HG03565 (cell line): ENCODE measurements at regions not wholly inside any gene's neighbourhood (a gene's known extent, or its start where the extent isn't known, plus 50 kb on each side); places are given as distances from the start of the nearest gene placed in this dataset.
A peak's percentile ranks its signal among the peaks of the same experiment; 100 is the strongest.
"Not testable (repeated sequence)": the region's sequence is repeated elsewhere in the genome, so short reads cannot be mapped to it uniquely, and the experiment has no call there.

Experiments
- ATAC-seq: cut with Tn5 transposase; IDR thresholded peaks from one replicate; pipeline ENCODE4 v1.9.1; 2021; ENCODE audit warnings: mild to moderate bottlenecking, moderate library complexity; ENCODE audit not compliant: unreplicated experiment

DNA sequence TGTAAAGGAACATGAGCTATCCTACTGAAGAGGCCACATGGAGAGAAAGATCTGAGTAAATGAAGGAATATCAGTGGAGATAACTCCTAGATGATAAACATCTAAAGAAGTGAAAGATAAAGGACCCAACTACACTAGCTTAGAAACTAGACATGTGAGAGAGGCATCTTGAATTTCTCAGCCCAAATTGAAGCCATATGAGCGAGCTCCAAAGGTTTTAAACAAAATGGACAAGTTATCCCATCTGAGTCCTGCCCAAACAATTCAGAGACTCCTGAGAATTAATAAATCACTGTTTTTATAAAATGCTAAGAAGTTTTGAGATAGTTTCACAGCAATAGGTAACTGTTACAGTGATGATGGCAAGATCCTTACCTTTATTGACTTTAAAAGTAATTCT lies 438.9 kb downstream of the NAV3 start:
- ATAC-seq = no peak

DNA sequence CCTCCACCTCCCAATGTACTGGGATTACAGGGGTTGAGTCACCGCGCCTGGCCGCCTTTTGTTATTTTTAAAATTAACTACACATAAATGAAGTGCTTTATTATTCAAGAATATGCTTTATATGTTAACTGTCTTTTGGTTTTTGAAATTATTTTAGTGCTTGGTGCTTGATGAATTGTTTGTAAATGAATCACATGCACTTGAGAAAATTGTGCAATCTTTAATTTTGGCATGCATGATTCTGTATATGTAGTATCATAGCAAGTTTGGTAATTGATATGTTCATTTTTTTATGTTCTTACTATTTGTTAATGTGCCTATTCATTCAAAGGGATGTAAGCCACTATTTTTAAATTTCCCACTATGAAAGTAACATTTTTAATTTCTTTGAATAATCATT lies 440.9 kb downstream of the NAV3 start:
- no peak for ATAC-seq

DNA sequence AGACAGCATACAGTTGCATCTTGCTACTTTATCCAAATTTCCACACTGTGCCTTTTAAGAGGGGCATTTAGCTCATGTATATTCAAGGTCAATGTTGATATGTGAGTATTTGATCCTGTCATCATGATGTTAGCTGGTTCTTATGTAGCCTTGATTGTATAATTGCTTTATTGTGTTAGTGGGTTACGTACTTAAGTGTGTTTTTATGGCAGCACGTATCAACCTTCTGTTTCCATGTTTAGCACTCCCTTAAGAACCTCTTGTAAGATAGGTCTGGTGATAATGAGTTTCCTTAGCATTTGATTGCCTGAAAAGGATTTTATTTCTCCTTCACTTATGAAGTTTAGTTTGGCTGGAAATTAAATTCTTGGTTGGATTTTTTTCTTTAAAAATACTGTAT lies 445.2 kb downstream of the NAV3 start:
- ATAC-seq = no peak

DNA sequence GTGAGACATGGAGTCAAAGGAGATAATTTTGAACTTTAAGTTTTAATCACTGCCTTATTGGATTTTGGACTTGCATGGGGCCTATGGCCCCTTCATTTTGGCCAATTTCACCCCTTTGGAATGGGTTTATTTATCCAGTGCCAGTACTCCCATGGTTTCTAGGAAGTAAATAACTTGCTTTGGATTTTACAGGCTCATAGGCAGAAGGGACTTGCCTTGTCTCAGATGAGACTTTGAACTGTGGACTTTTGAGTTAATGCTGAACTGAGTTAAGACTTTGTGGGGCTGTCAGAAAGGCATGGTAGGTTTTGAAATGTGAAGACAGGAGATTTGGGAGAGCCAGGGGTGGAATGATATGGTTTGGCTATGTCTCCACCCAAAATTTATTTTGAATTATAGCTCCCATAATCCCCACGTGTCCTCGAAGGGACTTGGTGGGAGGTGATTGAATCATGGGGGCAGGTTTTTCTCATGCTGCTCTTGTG lies 448.1 kb downstream of the NAV3 start:
- ATAC-seq = no peak

DNA sequence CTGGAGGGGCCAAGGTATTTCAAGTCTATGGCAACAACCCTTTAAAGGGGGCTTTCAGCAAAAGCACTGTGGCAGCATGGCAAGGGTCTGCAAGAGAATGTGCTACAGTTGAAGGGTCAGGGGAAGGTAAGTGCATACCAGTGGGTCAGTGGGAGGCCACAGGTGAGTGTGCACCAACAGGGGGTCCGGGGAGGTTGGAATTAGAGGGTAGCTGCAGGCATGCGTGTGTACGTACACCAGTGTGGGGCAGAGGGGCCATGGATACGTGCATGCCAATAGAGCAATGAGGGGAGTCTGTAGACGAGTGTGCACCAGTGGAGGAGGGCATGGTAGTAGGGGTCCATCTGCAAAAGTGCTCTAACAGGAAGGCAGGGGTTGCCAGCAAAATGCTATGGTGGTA lies 448.9 kb downstream of the NAV3 start:
- no peak for ATAC-seq

DNA sequence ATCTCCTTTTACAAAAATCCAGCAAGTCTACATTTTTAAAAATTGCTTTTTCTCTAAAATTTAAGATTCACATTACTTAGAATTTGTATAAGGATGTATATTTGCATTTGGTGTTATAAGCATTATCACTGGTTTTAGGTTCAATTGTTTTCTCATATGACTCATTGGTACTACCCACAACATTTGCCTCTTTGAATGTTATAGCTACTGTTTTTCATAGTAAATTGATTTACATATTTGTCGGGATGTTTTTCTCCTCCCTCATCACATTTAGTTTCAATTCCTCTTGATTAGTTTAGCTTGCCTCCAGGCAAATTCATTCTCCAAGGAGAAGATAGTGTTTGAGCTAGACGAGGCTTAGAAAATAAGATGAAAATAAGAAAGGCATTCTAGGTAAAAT lies 450.4 kb downstream of the NAV3 start:
- ATAC-seq = not testable (repeated sequence)

DNA sequence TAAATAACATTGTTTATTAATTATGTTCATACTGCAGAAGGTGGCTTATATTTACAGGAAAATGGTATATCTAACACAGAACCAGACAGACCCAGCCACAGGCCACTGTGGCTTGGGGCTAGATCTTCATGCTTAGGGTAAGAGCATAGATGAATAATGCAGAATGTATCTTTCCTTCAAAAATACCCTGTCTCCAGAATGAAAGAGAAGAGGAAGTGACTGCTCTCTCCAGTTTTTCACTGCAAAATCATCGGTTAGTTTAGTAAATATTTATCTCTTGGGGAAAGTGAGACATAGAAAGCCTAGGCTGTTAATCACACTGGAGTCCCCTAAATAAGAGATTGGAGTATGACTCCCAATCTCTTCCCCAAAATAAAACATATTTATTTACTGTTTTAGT lies 453.7 kb downstream of the NAV3 start:
- ATAC-seq = no peak

DNA sequence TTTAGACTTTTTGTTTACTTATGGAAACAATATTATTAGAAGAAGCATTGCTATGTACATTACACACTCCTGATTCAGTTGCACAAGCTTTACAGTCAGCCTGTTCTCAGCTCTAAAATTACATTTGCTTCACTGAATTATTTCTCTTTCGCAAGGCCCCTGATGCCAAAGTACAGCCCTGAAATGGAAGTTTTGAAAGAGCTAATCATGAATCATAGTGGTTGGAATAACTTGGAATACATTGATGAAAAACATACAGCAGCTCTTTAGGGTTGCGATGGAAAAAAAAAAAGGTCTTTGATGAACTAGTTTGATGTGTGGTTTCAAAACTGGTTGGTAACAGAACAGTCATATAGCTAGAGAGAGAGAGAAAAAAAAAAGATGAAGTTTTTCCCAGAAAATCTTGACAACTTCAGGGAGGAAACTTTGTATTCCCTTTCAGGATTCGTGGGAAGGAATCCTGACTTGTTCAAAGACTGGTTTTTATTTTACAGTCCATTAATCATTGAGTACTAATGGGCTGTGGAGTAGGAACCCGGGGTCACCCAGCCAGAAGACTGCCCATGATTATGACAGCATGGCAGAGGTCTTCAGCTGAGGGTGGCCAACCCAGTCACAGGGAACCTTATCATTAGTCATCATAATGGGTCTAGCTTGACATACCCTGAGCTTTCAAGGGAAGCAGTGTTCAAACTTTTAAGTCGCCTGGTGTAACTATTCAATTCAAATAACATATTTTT lies 460.1 kb downstream of the NAV3 start:
- no peak for ATAC-seq

DNA sequence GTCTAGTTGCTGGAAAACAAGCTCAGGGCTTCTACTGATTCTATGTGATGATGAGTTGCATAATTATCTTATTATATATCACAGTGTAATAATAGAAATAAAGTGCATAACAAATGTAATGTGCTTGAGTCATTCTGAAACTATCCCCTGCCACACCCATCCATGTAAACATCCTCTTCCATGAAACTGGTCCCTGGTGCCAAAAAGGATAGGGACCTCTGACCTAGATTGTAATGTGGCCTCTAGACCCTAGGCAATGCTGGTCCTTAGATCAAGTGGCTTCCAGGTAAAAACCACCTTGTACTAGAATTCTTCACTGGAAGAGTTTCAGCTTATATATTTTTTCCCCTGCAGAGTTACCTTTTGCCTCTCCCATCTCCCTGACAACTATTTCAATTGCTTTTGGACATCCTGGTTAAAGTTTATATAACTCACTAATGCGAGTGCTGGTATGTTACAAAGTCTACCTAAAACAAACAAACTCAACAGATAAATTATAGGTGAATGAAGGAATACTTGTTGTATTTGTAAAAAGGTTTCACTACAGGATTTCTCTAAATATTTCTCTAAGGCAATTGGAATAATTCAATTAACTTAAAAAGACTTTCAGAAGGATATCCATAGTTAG lies 462.5 kb downstream of the NAV3 start:
- ATAC-seq = no peak

DNA sequence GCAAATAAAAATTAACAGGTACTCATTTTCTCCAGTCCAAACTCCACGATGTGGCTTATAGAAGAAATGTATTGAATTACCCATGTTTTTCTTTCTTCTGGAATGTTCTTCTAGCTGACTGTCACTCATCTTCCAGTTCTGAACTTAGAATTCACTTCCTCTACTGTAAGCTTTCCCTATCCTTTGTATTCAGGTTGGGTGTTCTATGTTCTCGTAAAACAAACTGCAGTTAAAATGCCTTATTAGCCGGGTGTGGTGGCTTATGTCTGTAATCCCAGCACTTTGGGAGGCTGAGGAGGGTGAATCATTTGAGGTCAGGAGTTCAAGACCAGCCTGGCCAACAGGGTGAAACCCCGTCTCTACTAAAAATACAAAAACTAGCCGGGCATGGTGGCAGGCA lies 470.6 kb downstream of the NAV3 start:
- not testable (repeated sequence) for ATAC-seq

DNA sequence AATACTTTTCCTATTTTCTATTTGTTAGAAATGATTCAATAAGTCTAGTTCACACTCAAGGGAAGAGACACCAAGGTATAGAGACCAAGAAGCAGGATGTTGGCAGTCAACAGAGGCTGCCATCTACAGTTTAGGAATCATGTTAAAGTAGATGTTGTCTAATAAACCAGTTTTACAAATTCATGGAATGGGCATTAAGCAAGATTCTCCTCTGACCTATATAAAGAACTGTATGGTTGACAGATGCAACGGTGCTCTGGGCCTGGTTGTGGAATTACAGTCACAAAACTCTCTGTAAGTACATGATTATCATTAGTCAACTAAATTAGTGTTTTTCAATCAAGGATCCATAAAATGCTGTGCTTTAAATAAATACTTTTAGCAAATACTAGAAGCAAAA lies 475.1 kb downstream of the NAV3 start:
- ATAC-seq = no peak

DNA sequence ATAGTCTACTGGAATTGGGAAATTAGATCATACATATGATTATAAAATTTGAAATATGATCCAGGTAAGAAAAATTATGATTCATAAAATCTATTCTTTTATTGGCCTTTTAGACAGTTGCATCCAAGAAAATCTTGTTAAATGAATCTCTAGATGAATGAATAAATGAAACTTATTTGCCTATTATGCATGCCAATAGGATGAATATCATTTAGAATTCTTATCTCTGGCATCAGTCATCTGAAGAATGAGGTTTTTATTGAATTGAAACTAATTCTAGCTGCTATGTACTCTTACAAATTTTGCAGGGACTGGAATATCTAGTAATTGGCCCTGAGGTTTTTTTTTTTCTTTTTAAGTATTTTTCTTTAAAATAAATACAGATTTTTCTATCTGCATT lies 475.5 kb downstream of the NAV3 start:
- ATAC-seq = no peak

DNA sequence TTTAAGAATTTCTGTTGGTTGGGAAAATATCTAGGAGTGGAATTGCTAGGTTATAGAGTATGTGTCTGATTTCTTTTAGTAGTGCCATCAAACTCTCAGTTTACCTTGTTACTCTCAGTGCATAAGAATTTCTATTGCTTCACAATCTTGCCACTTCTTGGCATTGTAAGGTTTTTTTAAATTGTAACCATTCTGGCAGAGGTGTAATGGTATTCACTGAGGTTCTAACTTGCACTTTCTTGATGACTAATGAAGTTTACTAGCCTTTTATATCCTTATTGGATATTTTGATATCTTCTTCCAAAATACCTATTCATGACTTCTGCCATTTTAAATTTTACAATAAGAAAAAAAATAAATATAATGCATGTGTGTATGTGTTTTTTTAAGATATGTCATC lies 478.0 kb downstream of the NAV3 start:
- ATAC-seq = no peak

DNA sequence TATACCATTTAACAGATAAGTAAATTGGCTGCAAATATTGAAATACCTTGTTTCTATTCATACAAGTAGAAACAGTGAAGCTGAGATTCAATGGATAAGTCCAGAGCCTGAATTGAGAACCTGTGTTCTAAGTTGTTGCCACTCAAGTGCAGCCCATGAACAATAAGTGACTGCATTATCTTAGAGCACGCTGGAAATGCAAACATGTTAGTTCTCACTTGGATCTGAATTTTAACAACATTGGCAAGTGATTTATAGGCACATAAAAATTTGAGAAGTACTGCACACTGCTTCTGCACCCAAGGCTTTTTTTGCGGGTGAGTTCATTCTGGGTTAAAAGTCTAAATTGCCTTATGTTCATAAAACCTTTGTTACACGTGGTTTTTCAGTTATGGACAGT lies 484.3 kb downstream of the NAV3 start:
- ATAC-seq = no peak

DNA sequence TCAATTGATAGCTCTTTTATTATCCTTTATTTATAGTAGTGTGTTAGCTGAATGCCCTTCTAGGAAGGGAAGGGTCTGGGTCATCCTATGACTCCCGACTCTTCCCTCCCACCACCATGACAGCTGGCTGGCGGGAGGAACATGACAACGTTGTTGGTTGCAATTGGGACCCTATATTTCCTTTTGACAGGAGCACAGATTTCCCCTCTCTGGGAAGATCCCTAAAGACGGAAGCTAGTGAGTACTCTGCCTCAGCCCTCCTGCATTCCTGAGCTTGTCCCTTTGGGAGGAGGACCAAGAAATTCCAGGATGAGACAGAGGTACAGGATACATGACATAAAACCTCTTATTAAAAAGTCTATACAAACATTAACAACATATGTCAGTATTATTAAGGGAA lies 485.4 kb downstream of the NAV3 start:
- no peak for ATAC-seq

DNA sequence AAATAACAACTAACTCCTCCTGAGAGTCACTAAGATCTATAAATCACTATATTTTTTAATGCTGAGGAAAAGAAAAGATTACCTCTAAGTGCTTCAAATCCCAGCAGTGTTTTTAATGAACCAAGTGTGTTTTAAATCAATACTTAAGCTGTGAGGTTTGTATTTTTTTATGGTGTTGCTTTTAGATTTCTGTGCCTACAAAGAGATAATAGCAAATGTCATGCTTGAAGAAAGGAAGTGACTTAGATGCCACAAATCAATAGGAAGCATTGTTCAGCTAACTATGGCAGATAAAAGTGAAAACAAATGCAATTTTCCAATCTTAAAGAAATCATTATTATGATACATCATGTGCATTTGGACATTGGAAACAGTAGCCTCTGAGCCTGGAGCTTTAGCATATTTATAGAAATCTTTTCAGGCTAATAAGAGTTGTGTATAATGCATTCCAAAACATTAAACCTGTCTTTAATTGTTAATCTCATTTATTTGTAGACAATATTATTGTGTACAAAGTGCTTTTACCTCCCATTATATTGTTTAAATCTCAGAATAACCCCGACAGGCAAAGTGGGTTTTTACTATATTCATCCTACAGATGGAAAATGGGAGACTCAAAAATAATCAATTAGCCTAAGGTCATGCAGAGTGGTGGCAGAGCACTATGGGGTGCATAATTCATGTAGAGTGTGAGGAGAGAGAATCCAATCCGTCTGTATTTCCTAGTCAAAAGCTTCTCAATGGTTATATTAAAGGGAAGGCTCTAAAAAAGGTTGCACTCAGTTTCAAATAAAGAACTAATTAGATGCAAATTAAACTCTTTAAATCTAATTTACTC lies 486.2 kb downstream of the NAV3 start:
- ATAC-seq = no peak

DNA sequence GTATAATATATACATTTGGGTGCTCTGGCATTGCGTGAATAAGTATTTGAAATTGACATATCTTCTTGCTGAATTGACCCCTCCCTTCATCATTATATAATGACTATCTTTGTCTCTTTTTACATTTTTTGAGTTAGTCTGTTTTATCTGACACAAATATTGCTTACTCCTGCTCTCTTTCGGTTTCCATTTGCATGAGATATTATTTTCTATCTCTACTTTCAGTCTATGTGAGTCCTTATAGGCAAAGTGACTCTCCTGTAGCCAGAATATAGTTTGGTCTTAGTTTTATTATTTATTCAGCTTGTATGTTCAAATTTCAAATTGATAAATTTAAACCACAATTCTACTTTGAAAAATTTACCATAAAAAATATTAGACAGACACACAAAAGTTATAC lies 491.0 kb downstream of the NAV3 start:
- ATAC-seq = no peak

DNA sequence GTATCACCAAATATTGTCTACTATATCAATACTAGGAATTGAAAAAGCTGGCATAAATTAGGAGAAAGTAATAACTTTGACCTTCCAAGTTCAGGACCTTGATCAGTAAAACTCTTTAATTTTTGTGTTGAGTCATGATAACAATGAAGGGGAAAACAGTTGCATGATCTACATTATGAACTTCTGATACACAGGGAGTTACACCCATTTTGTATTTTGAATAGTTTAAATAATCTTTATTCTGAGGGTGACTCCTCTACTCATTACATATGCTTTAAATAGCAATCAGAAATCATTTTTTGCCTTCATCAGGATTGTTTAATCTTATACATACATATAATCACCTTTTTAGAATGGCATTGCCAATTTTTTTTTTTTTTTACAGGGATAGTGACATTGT lies 492.5 kb downstream of the NAV3 start:
- ATAC-seq = no peak

DNA sequence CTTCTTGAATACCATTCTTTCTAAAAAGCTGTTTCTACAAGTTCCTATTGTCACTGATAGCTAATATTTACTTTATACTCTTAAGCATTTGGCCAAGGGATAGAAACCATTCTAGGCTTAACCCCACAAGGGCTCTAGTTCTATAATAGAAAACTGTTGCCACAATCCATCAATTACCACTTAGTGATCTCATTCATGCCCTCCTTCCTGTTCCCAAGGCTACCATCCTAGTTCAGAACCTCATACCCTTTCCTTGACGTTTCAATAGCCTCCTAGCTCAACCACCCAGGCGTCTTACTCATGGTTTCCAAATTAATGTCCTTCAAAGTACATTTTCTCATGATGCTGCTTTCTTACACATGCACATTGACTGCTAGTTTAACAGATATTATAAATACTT lies 493.5 kb downstream of the NAV3 start:
- ATAC-seq = no peak

DNA sequence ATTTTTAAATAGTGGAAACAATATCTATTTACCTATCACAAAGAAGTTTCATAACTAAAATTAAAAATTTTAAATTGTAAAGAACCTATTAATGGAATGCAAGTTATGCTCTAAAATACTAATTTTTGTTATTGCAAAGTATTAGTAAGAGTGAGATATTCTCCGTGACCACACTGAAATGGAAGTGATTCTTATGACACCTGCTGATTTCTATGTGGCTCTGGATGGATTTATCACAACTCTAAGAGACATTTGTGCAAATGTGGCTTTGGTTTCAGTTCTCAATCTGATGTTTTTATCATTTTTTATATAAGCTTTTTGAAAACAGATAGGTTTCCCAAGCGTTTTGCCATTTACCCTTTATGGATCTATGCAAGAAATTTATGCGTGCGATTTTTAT lies 497.8 kb downstream of the NAV3 start:
- peak; percentile 46 for ATAC-seq

DNA sequence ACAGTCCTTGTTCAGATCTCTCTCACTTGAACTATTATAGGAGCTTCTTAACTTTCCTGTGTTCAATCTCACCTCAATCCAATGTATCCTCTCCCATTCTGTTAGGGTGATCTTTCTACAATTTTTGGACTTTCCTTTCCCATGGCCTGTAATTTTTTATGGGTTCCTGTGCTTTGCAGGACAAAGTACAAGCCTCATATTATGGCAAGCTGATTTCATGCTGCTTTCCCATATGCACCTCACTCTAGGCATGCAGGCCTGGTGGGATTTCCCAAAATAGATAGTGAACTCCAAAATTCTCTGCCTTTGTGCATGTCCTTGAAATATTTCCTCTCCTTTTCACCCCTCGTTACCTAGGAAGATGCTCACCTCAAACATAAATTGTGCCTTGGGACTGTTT lies 499.4 kb downstream of the NAV3 start:
- ATAC-seq = no peak

DNA sequence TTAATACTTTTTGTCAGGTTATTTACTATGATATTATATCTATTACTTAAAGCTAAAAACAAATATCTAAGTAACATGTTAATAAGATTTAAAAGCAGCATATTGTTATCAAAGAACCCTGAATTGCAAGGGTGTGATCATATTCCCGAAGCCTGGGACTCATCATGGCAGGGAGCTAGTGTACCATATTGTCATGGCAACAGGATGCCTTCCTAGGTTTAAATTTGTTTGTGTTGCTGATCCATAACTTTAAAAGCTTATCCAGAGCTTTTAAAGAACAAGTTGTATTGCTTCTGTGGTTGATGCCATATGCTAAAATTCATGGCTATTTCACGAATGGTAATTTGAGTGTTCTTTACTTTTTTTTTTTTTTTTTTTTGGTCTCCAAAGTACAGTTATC lies 500.5 kb downstream of the NAV3 start:
- no peak for ATAC-seq
